RWPE2 (cell line): ENCODE measurements at regions not wholly inside any gene's neighbourhood (a gene's known extent, or its start where the extent isn't known, plus 50 kb on each side); places are given as distances from the start of the nearest gene placed in this dataset.
A peak's percentile ranks its signal among the peaks of the same experiment; 100 is the strongest.

ENCODE experiments used
- ATAC-seq: fragments of 200-7000 bp; cut with Tn5 transposase; 3 replicates; pipeline ENCODE4 v1.9.1; 2021; ENCODE audit warnings: low read depth
- DNase-seq: peaks from one replicate; pipeline ENCODE4 v3.0.0-alpha.2; 2020; ENCODE audit warnings: low spot score
- H3K27ac ChIP-seq: fragments of 450-650 bp; 2 replicates; pipeline ENCODE4 v1.5.1; 2017; ENCODE audit warnings: mild to moderate bottlenecking; ENCODE audit not compliant: poor library complexity, severe bottlenecking
- H3K27me3 ChIP-seq: fragments of 250-450 bp; sonication (Bioruptor Pico); 2 replicates; pipeline ENCODE4 v1.5.1; 2021; ENCODE audit warnings: mild to moderate bottlenecking, moderate library complexity; ENCODE audit not compliant: insufficient read depth, poor library complexity, severe bottlenecking
- H3K36me3 ChIP-seq: fragments of 250-450 bp; sonication (Bioruptor Pico); 2 replicates; pipeline ENCODE4 v1.5.1; 2020; ENCODE audit warnings: low read depth, mild to moderate bottlenecking, moderate library complexity
- H3K4me1 ChIP-seq: fragments of 250-450 bp; sonication (Bioruptor Pico); 2 replicates; pipeline ENCODE4 v1.5.1; 2021; ENCODE audit warnings: mild to moderate bottlenecking, moderate library complexity; ENCODE audit not compliant: insufficient read depth, poor library complexity, severe bottlenecking
- H3K4me3 ChIP-seq: fragments of 250-450 bp; sonication (Bioruptor Pico); 2 replicates; pipeline ENCODE4 v1.5.1; 2021; ENCODE audit warnings: mild to moderate bottlenecking, moderate library complexity; ENCODE audit not compliant: severe bottlenecking
- H3K9me3 ChIP-seq: fragments of 250-450 bp; sonication (Bioruptor Pico); 2 replicates; pipeline ENCODE4 v1.5.1; 2021; ENCODE audit warnings: mild to moderate bottlenecking, moderate library complexity; ENCODE audit not compliant: severe bottlenecking
- CTCF ChIP-seq: fragments of 450-650 bp; IDR thresholded peaks from one replicate; pipeline ENCODE4 v1.5.1; 2017; ENCODE audit warnings: mild to moderate bottlenecking, moderate library complexity; ENCODE audit not compliant: poor library complexity, severe bottlenecking

GRCh38 chr20:4556781-4557180 lies 129.5 kb upstream of the PRNP start:
- Histone ChIP-seq H3K36me3 (no peaks in the 10 kb centered on the region), H3K4me1 (peaks cover 27% of the 10 kb centered on the region), H3K4me3 (no peak overlapping the region), H3K27ac (peak overlapping the region; percentile 97), H3K9me3 (peaks cover 2% of the 10 kb centered on the region), H3K27me3 (no peaks in the 10 kb centered on the region)
- ATAC-seq (no peak), DNase-seq (no peak)
- no peak for TF ChIP-seq CTCF

DNA sequence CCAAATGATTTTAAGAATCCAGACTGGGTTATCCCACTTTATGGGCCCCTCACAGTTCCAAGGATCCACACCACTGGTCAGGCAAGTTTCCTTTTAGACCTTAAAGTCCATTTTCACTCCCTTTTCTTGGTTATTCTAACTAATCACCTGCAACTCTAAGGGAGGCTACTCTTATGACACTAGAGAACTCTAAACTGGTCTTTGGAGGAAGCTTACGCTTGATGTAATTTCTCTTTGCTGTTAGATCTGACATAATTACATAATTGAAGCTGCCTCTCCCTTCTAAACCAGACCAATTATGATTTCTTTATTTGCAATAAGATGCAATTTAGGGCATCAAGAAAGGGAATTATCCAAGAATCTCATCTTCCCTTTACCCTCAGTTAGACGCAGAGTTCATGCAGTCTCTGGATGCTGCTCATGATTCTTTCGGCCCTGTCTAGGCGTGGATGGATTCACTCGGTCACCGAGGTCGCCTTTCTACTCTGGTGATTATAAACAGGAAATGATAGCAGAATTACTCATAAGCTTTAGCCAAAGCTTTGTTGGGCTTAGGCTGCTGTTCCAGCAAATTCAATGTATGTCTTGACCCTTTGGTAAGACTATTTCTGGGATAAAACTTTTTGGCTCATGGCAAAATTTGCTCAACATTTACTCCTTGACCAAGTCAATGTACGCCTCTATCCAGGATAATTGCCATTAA lies 130.9 kb upstream of the PRNP start:
- Histone ChIP-seq H3K36me3 (no peaks in the 10 kb centered on the region), H3K4me3 (no peak overlapping the region), H3K27me3 (no peaks in the 10 kb centered on the region), H3K27ac (peak overlapping the region; percentile 97), H3K9me3 (peaks cover 2% of the 10 kb centered on the region), H3K4me1 (peaks cover 41% of the 10 kb centered on the region)
- no peak for DNase-seq
- peak; percentile 86 for ATAC-seq
- TF ChIP-seq CTCF, result no peak

DNA sequence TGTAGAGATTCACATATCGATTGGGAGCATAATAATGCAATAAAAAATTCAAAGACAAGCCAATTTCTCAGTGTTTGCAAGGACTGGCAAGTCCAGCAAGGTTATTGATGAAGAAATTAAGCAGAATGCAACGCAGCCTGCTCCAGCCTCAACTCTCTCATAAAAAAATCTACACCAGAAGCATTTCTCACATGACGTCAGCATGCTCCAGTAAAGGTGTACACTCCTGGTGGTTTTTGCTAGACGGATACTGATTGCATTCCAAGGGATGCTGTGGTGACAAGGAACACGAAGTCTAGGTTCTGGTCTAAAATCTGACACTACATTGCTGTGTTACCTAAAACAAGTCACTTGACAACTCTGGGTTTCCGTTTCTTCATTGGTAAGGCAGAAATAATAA lies 131.9 kb upstream of the PRNP start:
- peak overlapping the region; percentile 97 for H3K27ac ChIP-seq
- ATAC-seq, result no peak
- H3K36me3 ChIP-seq, result no peaks in the 10 kb centered on the region
- H3K9me3 ChIP-seq, result peaks cover 2% of the 10 kb centered on the region
- H3K4me1 ChIP-seq, result peaks cover 42% of the 10 kb centered on the region
- no peaks in the 10 kb centered on the region for H3K27me3 ChIP-seq
- H3K4me3 ChIP-seq, result no peak overlapping the region
- TF ChIP-seq CTCF, result no peak
- no peak for DNase-seq

- no peak for TF ChIP-seq CTCF
- Histone ChIP-seq H3K4me1 (peaks cover 49% of the 10 kb centered on the region), H3K9me3 (peaks cover 2% of the 10 kb centered on the region), H3K27ac (peak overlapping the region; percentile 97), H3K27me3 (no peaks in the 10 kb centered on the region), H3K36me3 (no peaks in the 10 kb centered on the region), H3K4me3 (no peak overlapping the region)
- DNase-seq (no peak), ATAC-seq (no peak)
Measured at GRCh38 chr20:4552075-4552640, 134.1 kb upstream of the PRNP start.

- Histone ChIP-seq H3K27ac (peak overlapping the region; percentile 97), H3K4me1 (peaks cover 55% of the 10 kb centered on the region), H3K4me3 (no peak overlapping the region), H3K36me3 (no peaks in the 10 kb centered on the region), H3K9me3 (no peaks in the 10 kb centered on the region), H3K27me3 (no peaks in the 10 kb centered on the region)
- DNase-seq (no peak), ATAC-seq (peak; percentile 73)
- TF ChIP-seq CTCF, result no peak
Measured at GRCh38 chr20:4550740-4551139, 135.5 kb upstream of the PRNP start.
